SK-N-SH treated with all-trans-retinoic acid at 6 μM for 48 hours (cell line): ENCODE measurements at regions not wholly inside any gene's neighbourhood (a gene's known extent, or its start where the extent isn't known, plus 50 kb on each side); places are given as distances from the start of the nearest gene placed in this dataset.

ENCODE experiments used
- ATAC-seq: fragments of 200-7000 bp; cut with Tn5 transposase; 3 replicates; pipeline ENCODE4 v1.9.1; 2020; ENCODE audit warnings: mild to moderate bottlenecking, moderate library complexity
- ARNTL ChIP-seq: fragments of 450-650 bp; formaldehyde crosslinking; IDR thresholded peaks from 2 replicates; pipeline ENCODE4 v1.5.0; 2020; ENCODE audit warnings: low read depth, mild to moderate bottlenecking, moderate library complexity, borderline replicate concordance
- BACH2 ChIP-seq: fragments of 250-450 bp; sonication (Bioruptor Pico); IDR thresholded peaks from 2 replicates; pipeline ENCODE4 v1.9.0; 2021; ENCODE audit warnings: mild to moderate bottlenecking, borderline replicate concordance
- CREB5 ChIP-seq: fragments of 250-450 bp; sonication (Bioruptor Pico); IDR thresholded peaks from 2 replicates; pipeline ENCODE4 v1.5.1; 2020; ENCODE audit warnings: low read depth, mild to moderate bottlenecking, moderate library complexity
- CSRNP3 ChIP-seq: fragments of 250-450 bp; sonication (Bioruptor Pico); IDR thresholded peaks from 2 replicates; pipeline ENCODE4 v1.5.1; 2021; ENCODE audit warnings: mild to moderate bottlenecking, moderate library complexity
- ESRRG ChIP-seq: fragments of 250-450 bp; sonication (Bioruptor Pico); IDR thresholded peaks from 2 replicates; pipeline ENCODE4 v1.6.1; 2021; ENCODE audit warnings: mild to moderate bottlenecking
- GLIS3 ChIP-seq: fragments of 250-450 bp; sonication (Bioruptor Pico); IDR thresholded peaks from 2 replicates; pipeline ENCODE4 v1.5.0; 2020; ENCODE audit warnings: mild to moderate bottlenecking, moderate library complexity
- ISL1 ChIP-seq: fragments of 250-450 bp; sonication (Bioruptor Pico); IDR thresholded peaks from 2 replicates; pipeline ENCODE4 v2.1.2; 2022; ENCODE audit warnings: mild to moderate bottlenecking, moderate library complexity
- PATZ1 ChIP-seq: fragments of 250-450 bp; sonication (Bioruptor Pico); IDR thresholded peaks from 2 replicates; pipeline ENCODE4 v1.8.0; 2020; ENCODE audit warnings: mild to moderate bottlenecking, moderate library complexity, borderline replicate concordance
- RARB ChIP-seq: fragments of 250-450 bp; sonication (Bioruptor Pico); IDR thresholded peaks from 2 replicates; pipeline ENCODE4 v1.8.0; 2021; ENCODE audit warnings: mild to moderate bottlenecking, moderate library complexity
- SNAI2 ChIP-seq: fragments of 250-450 bp; sonication (Bioruptor Pico); IDR thresholded peaks from 2 replicates; pipeline ENCODE4 v1.5.0; 2020; ENCODE audit warnings: mild to moderate bottlenecking, moderate library complexity
- TCF4 ChIP-seq: fragments of 250-450 bp; sonication (Bioruptor Pico); IDR thresholded peaks from 2 replicates; pipeline ENCODE4 v1.8.0; 2021; ENCODE audit warnings: mild to moderate bottlenecking, moderate library complexity, borderline replicate concordance
- TOX ChIP-seq: fragments of 250-450 bp; sonication (Bioruptor Pico); IDR thresholded peaks from 2 replicates; pipeline ENCODE4 v1.8.0; 2021; ENCODE audit warnings: mild to moderate bottlenecking, moderate library complexity, borderline replicate concordance
- TSHZ2 ChIP-seq: fragments of 250-450 bp; sonication (Bioruptor Pico); IDR thresholded peaks from 2 replicates; pipeline ENCODE4 v1.5.0; 2020; ENCODE audit warnings: mild to moderate bottlenecking, moderate library complexity
- ZC3H10 ChIP-seq: fragments of 250-450 bp; sonication (Bioruptor Pico); IDR thresholded peaks from 2 replicates; pipeline ENCODE4 v1.5.1; 2021; ENCODE audit warnings: mild to moderate bottlenecking, moderate library complexity
- ZFP3 ChIP-seq: fragments of 250-450 bp; sonication (Bioruptor Pico); IDR thresholded peaks from 2 replicates; pipeline ENCODE4 v1.5.0; 2020; ENCODE audit warnings: mild to moderate bottlenecking, moderate library complexity
- ZNF70 ChIP-seq: fragments of 450-650 bp; formaldehyde crosslinking; IDR thresholded peaks from 2 replicates; pipeline ENCODE4 v1.5.0; 2020; ENCODE audit warnings: mild to moderate bottlenecking, moderate library complexity
- ZNF8 ChIP-seq: fragments of 450-650 bp; formaldehyde crosslinking; IDR thresholded peaks from 2 replicates; pipeline ENCODE4 v1.5.0; 2020; ENCODE audit warnings: mild to moderate bottlenecking, moderate library complexity

- TF ChIP-seq TSHZ2 (CRISPR knock-in tag), result no peak
- no peak for TF ChIP-seq ARNTL (CRISPR knock-in tag)
- ATAC-seq, result no peak
Observed at GRCh38 chr12:30025317-30025716, 241.6 kb upstream of the TMTC1 start.

GRCh38 chr12:30023186-30023585 is 239.4 kb upstream of the TMTC1 start:
- ATAC-seq, result no peak
- TF ChIP-seq ISL1 (CRISPR knock-in tag) (peak; percentile 96), CREB5 (CRISPR knock-in tag) (no peak)
- TF ChIP-seq, all 23 proteins: peak for 1

- ATAC-seq, result no peak
- no peak for TF ChIP-seq GLIS3 (CRISPR knock-in tag)
- no peak for TF ChIP-seq ZFP3 (CRISPR knock-in tag)
- TF ChIP-seq TCF4, result no peak
Observed at GRCh38 chr12:30021051-30021833, 237.5 kb upstream of the TMTC1 start.

GRCh38 chr12:30019366-30020140 is 235.8 kb upstream of the TMTC1 start:
- TF ChIP-seq TCF4 (peak; percentile 76), TSHZ2 (CRISPR knock-in tag) (peak; percentile 72; the same call in 1 of the 2 replicates), ISL1 (CRISPR knock-in tag) (peak; percentile 53), ESRRG (no peak)
- TF ChIP-seq, all 23 proteins: peak for 3

GRCh38 chr12:30016540-30017055 is 232.9 kb upstream of the TMTC1 start:
- ATAC-seq, result no peak
- TF ChIP-seq CREB5 (CRISPR knock-in tag), result no peak
- no peak for TF ChIP-seq ZNF8
- no peak for TF ChIP-seq BACH2 (CRISPR knock-in tag)

More at GRCh38 chr12:30019366-30020140, 235.8 kb upstream of the TMTC1 start:
- peak; percentile 53; the same call in 2 of the 3 replicates for ATAC-seq

- no peak for ATAC-seq
- TF ChIP-seq BACH2 (CRISPR knock-in tag) (no peak), TOX (CRISPR knock-in tag) (no peak), CSRNP3 (CRISPR knock-in tag) (no peak), ZFP3 (CRISPR knock-in tag) (no peak), SNAI2 (CRISPR knock-in tag) (no peak), ZNF70 (CRISPR knock-in tag) (no peak), PATZ1 (CRISPR knock-in tag) (no peak), GLIS3 (CRISPR knock-in tag) (no peak), TCF4 (no peak), ZC3H10 (no peak), RARB (CRISPR knock-in tag) (no peak)
Observed at GRCh38 chr12:30015631-30016337, 232.0 kb upstream of the TMTC1 start.
